HEK293T (cell line): ENCODE measurements at regions not wholly inside any gene's neighbourhood (a gene's known extent, or its start where the extent isn't known, plus 50 kb on each side); places are given as distances from the start of the nearest gene placed in this dataset.

Experiments used
- CTCF ChIA-PET: fragments of 350-600 bp; formaldehyde crosslinking; extraction: SDS; loops from one replicate; lab custom pipeline; 2021; ENCODE audit warnings: antibody characterized with exemption, inconsistent platforms; lab: Yijun Ruan, JAX
- POLR2A ChIA-PET: fragments of 350-600 bp; formaldehyde crosslinking; extraction: SDS; loops from one replicate; lab custom pipeline; 2020; ENCODE audit warnings: antibody characterized with exemption, inconsistent platforms; lab: Yijun Ruan, JAX
- DNase-seq: peaks from one replicate; pipeline ENCODE4 v3.0.0; 2012; ENCODE audit warnings: mixed read lengths; ENCODE audit errors: extremely low spot score
- ARNT ChIP-seq: fragments of 450-650 bp; IDR thresholded peaks from 2 replicates; pipeline ENCODE4 v1.6.1; 2017; ENCODE audit warnings: mild to moderate bottlenecking
- BHLHE40 ChIP-seq: fragments of 450-650 bp; IDR thresholded peaks from 2 replicates; pipeline ENCODE4 v1.6.1; 2016; ENCODE audit warnings: mild to moderate bottlenecking, moderate library complexity, borderline replicate concordance
- CTBP1 ChIP-seq: fragments of 450-650 bp; IDR thresholded peaks from 2 replicates; pipeline ENCODE4 v1.6.1; 2016; ENCODE audit warnings: borderline replicate concordance
- ELF4 ChIP-seq: fragments of 450-650 bp; IDR thresholded peaks from 2 replicates; pipeline ENCODE4 v1.6.1; 2017; ENCODE audit warnings: antibody characterized with exemption
- FOXA1 ChIP-seq: fragments of 450-650 bp; IDR thresholded peaks from 2 replicates; pipeline ENCODE4 v1.6.1; 2016; ENCODE audit warnings: mild to moderate bottlenecking
- FOXK2 ChIP-seq: fragments of 450-650 bp; IDR thresholded peaks from 2 replicates; pipeline ENCODE4 v1.6.1; 2016; ENCODE audit warnings: mild to moderate bottlenecking
- FOXM1 ChIP-seq: fragments of 450-650 bp; IDR thresholded peaks from 2 replicates; pipeline ENCODE4 v1.6.1; 2017; ENCODE audit warnings: mild to moderate bottlenecking, borderline replicate concordance
- HDGF ChIP-seq: fragments of 450-650 bp; IDR thresholded peaks from 2 replicates; pipeline ENCODE4 v1.6.1; 2017; ENCODE audit warnings: antibody characterized with exemption, borderline replicate concordance
- L3MBTL2 ChIP-seq: fragments of 450-650 bp; conservative IDR thresholded peaks from 2 replicates; pipeline ENCODE4 v1.6.1; 2016; ENCODE audit warnings: mild to moderate bottlenecking
- LEF1 ChIP-seq: fragments of 450-650 bp; IDR thresholded peaks from 2 replicates; pipeline ENCODE4 v1.6.1; 2017; ENCODE audit warnings: mild to moderate bottlenecking, borderline replicate concordance
- NFRKB ChIP-seq: fragments of 450-650 bp; IDR thresholded peaks from 2 replicates; pipeline ENCODE4 v1.6.1; 2016; ENCODE audit warnings: mild to moderate bottlenecking, moderate library complexity
- SP1 ChIP-seq: fragments of 450-650 bp; IDR thresholded peaks from 2 replicates; pipeline ENCODE4 v1.6.1; 2017
- SUZ12 ChIP-seq: fragments of 450-650 bp; IDR thresholded peaks from 2 replicates; pipeline ENCODE4 v1.6.1; 2016; ENCODE audit warnings: mild to moderate bottlenecking
- TARDBP ChIP-seq: fragments of 450-650 bp; IDR thresholded peaks from 2 replicates; pipeline ENCODE4 v1.6.1; 2016
- ZNF384 ChIP-seq: fragments of 450-650 bp; IDR thresholded peaks from 2 replicates; pipeline ENCODE4 v1.6.1; 2016
- TF ChIP-seq, protein P1 (sequence below): fragments of 450-650 bp; IDR thresholded peaks from 2 replicates; pipeline ENCODE4 v1.6.1; 2016

DNA sequence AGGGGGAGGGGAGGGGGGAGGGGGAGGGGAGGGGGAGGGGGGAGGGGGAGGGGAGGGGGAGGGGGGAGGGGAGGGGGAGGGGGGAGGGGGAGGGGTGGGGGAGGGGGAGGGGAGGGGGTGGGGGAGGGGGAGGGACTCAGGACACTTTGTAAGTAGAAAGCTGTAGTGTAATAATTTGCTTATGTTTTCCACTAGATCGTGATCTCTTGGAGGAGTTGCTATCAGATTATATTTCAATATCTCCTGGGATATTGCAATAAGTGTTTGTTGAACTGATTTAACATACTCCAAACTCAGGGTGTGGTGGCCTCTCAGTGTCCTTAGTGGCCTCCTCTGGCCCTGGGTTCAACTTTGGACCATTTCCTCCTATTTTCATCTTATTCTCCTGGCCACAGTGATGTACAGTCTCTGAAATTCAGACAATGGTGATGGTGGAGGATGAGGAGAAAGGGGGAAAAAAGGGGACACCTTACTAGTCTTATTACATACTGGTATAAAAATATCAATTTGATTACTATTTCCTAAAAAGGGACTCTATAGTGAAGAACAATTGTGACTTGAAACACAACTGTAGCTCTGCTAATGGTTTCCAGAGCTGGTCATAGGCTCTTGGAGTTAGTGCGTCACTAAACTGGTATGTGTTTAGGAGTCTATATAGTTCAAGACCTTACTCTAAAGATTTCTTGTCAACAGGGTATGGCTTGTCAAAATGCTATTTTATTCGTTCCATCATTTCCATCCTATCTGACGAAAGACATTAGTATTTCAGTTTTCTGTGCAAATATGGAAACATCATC lies 89.6 kb downstream of the DDX1 start:
- no peak for DNase-seq
- POLR2A ChIA-PET = no interaction called here
- CTCF ChIA-PET = no interaction called here
- TF ChIP-seq FOXK2 (no peak), FOXM1 (no peak), NFRKB (no peak), HDGF (no peak), FOXA1 (no peak), BHLHE40 (no peak), CTBP1 (no peak), LEF1 (no peak), ELF4 (no peak), ARNT (no peak), ZNF384 (no peak), SUZ12 (no peak), TARDBP (no peak), SP1 (no peak), L3MBTL2 (no peak)
- TF ChIP-seq, protein P1, sequence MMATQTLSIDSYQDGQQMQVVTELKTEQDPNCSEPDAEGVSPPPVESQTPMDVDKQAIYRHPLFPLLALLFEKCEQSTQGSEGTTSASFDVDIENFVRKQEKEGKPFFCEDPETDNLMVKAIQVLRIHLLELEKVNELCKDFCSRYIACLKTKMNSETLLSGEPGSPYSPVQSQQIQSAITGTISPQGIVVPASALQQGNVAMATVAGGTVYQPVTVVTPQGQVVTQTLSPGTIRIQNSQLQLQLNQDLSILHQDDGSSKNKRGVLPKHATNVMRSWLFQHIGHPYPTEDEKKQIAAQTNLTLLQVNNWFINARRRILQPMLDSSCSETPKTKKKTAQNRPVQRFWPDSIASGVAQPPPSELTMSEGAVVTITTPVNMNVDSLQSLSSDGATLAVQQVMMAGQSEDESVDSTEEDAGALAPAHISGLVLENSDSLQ = no peak

DNA sequence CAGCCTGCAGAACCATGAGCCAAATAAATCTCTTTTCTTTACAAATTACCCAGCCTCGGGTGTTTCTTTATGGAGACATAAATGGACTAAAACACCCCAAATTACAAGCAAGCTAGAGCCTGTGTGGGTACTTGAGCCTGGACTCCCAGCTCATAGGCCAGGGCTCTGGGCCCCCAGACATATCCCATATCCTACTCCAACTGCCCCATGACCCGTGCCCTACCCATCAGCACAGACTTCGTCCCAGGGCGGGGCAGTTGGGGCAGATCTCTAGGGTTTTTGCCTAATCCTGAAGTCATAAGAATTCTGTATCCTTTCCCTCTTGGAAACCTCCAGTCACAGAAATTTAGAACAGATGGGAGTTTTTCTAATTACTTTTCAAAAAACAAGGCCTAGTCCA lies 90.7 kb downstream of the DDX1 start:
- DNase-seq = no peak
- ChIA-PET POLR2A (no interaction called here), CTCF (no interaction called here)
- TF ChIP-seq ARNT (no peak), FOXA1 (no peak), ELF4 (no peak), NFRKB (no peak), SUZ12 (no peak), FOXK2 (no peak), SP1 (no peak), LEF1 (no peak), TARDBP (no peak), FOXM1 (no peak), BHLHE40 (no peak), CTBP1 (no peak), L3MBTL2 (no peak), HDGF (no peak), ZNF384 (no peak)
- TF ChIP-seq, protein P1 = no peak

DNA sequence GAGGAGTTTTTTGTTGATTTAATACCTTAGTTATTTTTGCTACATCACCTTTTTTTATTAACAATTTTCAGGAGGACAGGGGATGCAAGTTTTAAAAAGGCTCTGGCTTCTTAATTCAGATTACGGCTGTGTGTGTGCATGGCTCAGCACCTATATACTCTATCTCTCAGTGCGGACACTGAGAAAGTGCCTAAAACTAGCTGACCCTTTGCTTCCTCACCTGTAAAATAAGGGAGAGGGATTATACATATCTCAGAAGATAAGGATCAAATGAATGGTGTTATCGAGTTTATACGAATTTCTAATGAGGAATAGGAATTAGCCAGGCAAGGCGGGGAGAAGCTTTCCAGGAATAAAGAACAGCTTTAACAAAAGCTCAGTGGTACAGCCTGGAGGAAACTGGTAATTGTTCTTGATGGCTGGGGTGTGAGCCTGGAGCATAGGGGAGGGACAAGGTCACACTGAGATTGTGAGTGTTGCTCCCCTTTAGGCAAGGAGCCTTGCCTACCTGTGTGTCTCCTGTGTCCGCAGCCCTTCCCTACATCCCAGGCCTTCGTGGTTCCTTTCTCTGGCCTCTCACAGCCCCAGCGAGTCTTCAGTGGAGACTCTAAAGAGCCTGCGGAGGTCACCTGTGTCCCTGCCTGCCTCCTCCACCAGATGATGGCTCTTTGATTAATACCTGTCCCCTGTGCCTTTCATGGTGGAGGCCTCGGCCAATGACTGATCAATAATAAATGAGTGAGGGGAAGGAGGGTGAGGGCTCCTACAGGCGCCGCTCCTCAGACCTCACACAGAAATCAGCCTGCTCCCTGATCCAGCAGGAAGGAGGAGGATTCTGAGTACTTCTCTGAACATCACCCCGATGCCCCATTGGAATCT lies 92.7 kb downstream of the DDX1 start:
- CTCF ChIA-PET = no interaction called here
- POLR2A ChIA-PET = no interaction called here
- TF ChIP-seq SP1 = no peak
- TF ChIP-seq ZNF384 = no peak
- no peak for TF ChIP-seq BHLHE40
- TF ChIP-seq ARNT = no peak
- no peak for TF ChIP-seq FOXM1
- no peak for TF ChIP-seq NFRKB
- TF ChIP-seq CTBP1 = no peak
- TF ChIP-seq L3MBTL2 = no peak
- TF ChIP-seq LEF1 = no peak
- no peak for TF ChIP-seq FOXA1
- TF ChIP-seq, protein P1 = no peak
- no peak for TF ChIP-seq ELF4
- no peak for DNase-seq

DNA sequence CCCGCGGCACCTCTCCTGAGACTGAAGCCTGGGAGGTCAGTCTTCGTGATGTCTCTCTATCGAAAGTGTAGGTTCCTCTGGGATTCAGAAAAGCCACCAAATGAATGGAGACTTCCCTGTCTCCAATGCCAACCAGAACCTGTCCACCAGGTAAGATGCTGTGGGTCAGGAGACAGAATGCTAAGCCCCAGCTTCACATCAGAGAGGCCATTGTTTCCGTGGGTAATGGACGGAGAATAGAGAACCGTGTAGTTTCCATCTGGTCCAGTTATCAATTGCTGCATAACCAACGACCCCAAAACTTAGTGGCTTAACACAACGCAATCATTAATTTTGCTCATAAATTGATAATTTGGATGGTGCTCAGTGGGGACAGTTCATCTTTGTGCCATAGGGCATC lies 93.5 kb downstream of the DDX1 start:
- TF ChIP-seq FOXK2 (no peak), SUZ12 (no peak), ZNF384 (no peak), FOXA1 (no peak), HDGF (no peak), NFRKB (no peak), L3MBTL2 (no peak), BHLHE40 (no peak), TARDBP (no peak), SP1 (no peak), ARNT (no peak), LEF1 (no peak), CTBP1 (no peak), ELF4 (no peak), FOXM1 (no peak)
- TF ChIP-seq, protein P1 = no peak
- POLR2A ChIA-PET = no interaction called here
- DNase-seq = no peak
- CTCF ChIA-PET = no interaction called here
